ENCODE measurements at regions not wholly inside any gene's neighbourhood (a gene's known extent, or its start where the extent isn't known, plus 50 kb on each side); places are given as distances from the start of the nearest gene placed in this dataset.

- Histone ChIP-seq H3K18ac (ENCODE audit: insufficient read length, low read depth, low read length) (no peak overlapping the region), H4K5ac (ENCODE audit: insufficient read length, low read depth, low read length) (no peak overlapping the region), H3K9ac (ENCODE audit: extremely low read depth, insufficient read length, low read length) (no peak overlapping the region), H2BK5ac (ENCODE audit: insufficient read length, low read length) (no peak overlapping the region), H3K56ac (ENCODE audit: insufficient read length, low read depth, low read length) (no peak overlapping the region), H3K4me2 (ENCODE audit: insufficient read depth, insufficient read length, low read length) (no peak overlapping the region), H2BK120ac (ENCODE audit: low read depth, low read length, poor library complexity, severe bottlenecking) (no peak overlapping the region), H2BK20ac (ENCODE audit: low read depth, low read length, poor library complexity, severe bottlenecking) (no peak overlapping the region), H3K14ac (ENCODE audit: insufficient read depth, low read length) (no peak overlapping the region), H2BK15ac (ENCODE audit: low read depth, low read length) (no peak overlapping the region; the same call in 1 of the 2 replicates), H2BK12ac (ENCODE audit: insufficient read length, low read depth, low read length) (no peak overlapping the region), H3K79me1 (ENCODE audit: insufficient read depth, low read depth, low read length, poor library complexity, severe bottlenecking) (no peaks in the 10 kb centered on the region), H3K4me1 (ENCODE audit: insufficient read depth, low read length) (no peaks in the 10 kb centered on the region), H2AK5ac (ENCODE audit: insufficient read length, low read length) (no peak overlapping the region), H3K27ac (ENCODE audit: insufficient read length, low read depth, low read length) (no peak overlapping the region), H4K8ac (replicated peaks; ENCODE audit: insufficient read length, low read depth, low read length) (no peak overlapping the region), H4K91ac (ENCODE audit: insufficient read length, low read depth, low read length) (no peak overlapping the region), H3K9me3 (ENCODE audit: control insufficient read depth, low read depth, low read length) (no peaks in the 10 kb centered on the region), H3K27me3 (ENCODE audit: insufficient read depth, low read length) (no peaks in the 10 kb centered on the region), H2AFZ (ENCODE audit: low read length) (no peak overlapping the region), H4K20me1 (ENCODE audit: control insufficient read depth, insufficient read depth, insufficient read length) (no peaks in the 10 kb centered on the region), H3K23me2 (ENCODE audit: insufficient read length, low read depth, low read length, poor library complexity, severe bottlenecking) (peaks cover 2% of the 10 kb centered on the region), H3T11ph (ENCODE audit: low read length) (no peak overlapping the region), H3K79me2 (ENCODE audit: insufficient read depth, low read length) (no peaks in the 10 kb centered on the region), H3K4ac (ENCODE audit: low read depth, low read length) (no peak overlapping the region), H3K23ac (ENCODE audit: insufficient read length, low read depth, low read length) (no peak overlapping the region)
- TF ChIP-seq CTCF (conservative IDR thresholded peaks at IDR 0.05) = no peak
- Mint-ChIP-seq H3K4me3 (no peak overlapping the region), H3K4me1 (peaks cover 7 to 9% of the 10 kb centered on the region in 2 experiments), H3K9me3 (no peaks in the 10 kb centered on the region; a peak in 1 of 5 replicates), H3K27ac (no peak overlapping the region), H3K27me3 (ENCODE audit: low read depth) (no peaks in the 10 kb centered on the region), H3K36me3 (ENCODE audit: insufficient read depth in 1 of 3, low read depth in 3 of 3) (no peaks in the 10 kb centered on the region)
- no peak for DNase-seq
- no CpG with 5 or more reads among the region's 6 CpGs for WGBS (ENCODE audit: extremely low coverage, insufficient read length, low lambda C conversion rate)
Measured at GRCh38 chr2:6434438-6434837, 431.3 kb downstream of the CMPK2 start.

All from H9 (cell line).